ENCODE measurements at regions not wholly inside any gene's neighbourhood (a gene's known extent, or its start where the extent isn't known, plus 50 kb on each side); places are given as distances from the start of the nearest gene placed in this dataset.
"Not testable (repeated sequence)": the region's sequence is repeated elsewhere in the genome, so short reads cannot be mapped to it uniquely, and the experiment has no call there.

- H3K9me3 ChIP-seq (replicated peaks; ENCODE audit: low read length); H3K27me3 ChIP-seq (ENCODE audit: control insufficient read depth, insufficient read depth, low read length); H3K4me2 ChIP-seq (ENCODE audit: low read length); H3K36me3 ChIP-seq (ENCODE audit: insufficient read depth, low read length); H3K4me3 ChIP-seq (ENCODE audit: low read length); H3K4me1 ChIP-seq (ENCODE audit: control insufficient read depth, insufficient read depth, low read length); H3K9ac ChIP-seq (ENCODE audit: low read depth, low read length): not testable (repeated sequence)
These were observed 130.5 kb upstream of the SEMA6A start for GRCh38 chr5:116705121-116705519.

DNA sequence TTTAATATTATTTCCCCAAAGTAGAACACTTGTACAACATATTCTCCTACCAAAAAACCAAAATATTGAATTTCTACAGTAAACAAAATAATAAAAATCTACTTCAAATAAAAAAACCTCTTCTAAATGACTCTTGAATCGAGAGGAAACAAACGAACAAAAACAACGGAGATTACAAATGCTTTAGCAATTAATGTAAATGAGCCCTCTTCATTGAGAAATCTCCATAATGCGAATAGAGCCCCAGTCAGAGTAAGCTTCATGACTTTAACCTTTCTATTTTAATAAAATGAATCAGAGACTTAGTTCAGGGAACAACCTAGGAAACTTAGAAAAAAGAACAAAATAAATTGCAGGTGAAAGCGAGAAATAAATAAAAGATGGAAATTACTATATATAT lies 129.3 kb upstream of the SEMA6A start:
- no peaks in the 10 kb centered on the region for H3K27me3 ChIP-seq (ENCODE audit: control insufficient read depth, insufficient read depth, low read length)
- no peaks in the 10 kb centered on the region for H3K4me1 ChIP-seq (ENCODE audit: control insufficient read depth, insufficient read depth, low read length)
- H3K9ac ChIP-seq (ENCODE audit: low read depth, low read length): no peak overlapping the region
- no peak overlapping the region for H3K4me3 ChIP-seq (ENCODE audit: low read length)
- no peaks in the 10 kb centered on the region for H3K36me3 ChIP-seq (ENCODE audit: insufficient read depth, low read length)
- no peaks in the 10 kb centered on the region for H3K9me3 ChIP-seq (replicated peaks; ENCODE audit: low read length)
- H3K4me2 ChIP-seq (ENCODE audit: low read length): no peak overlapping the region

DNA sequence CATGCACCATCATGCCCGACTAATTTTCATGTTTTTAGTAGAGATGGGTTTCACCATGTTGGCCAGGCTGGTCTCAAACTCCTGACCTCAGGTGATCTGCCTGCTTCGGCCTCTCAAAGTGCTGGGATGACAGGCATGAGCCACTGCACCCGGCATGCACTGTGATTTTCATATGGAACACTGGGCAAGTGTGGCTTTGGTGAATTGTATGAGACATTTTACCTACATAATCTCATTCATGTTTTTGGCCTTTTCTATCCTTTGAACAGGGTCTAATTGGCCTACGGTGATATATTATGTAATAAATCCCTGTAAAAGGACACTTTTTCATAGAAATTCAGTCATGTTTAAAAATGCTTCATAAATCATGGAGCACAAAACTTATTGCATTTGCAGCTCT lies 128.7 kb upstream of the SEMA6A start:
- Histone ChIP-seq H3K4me2 (ENCODE audit: low read length) (no peak overlapping the region), H3K4me1 (ENCODE audit: control insufficient read depth, insufficient read depth, low read length) (no peaks in the 10 kb centered on the region), H3K9ac (ENCODE audit: low read depth, low read length) (no peak overlapping the region), H3K4me3 (ENCODE audit: low read length) (no peak overlapping the region), H3K36me3 (ENCODE audit: insufficient read depth, low read length) (no peaks in the 10 kb centered on the region), H3K27me3 (ENCODE audit: control insufficient read depth, insufficient read depth, low read length) (no peaks in the 10 kb centered on the region), H3K9me3 (replicated peaks; ENCODE audit: low read length) (no peaks in the 10 kb centered on the region)

- Histone ChIP-seq H3K9ac (ENCODE audit: low read depth, low read length) (no peak overlapping the region), H3K9me3 (replicated peaks; ENCODE audit: low read length) (no peaks in the 10 kb centered on the region), H3K27me3 (ENCODE audit: control insufficient read depth, insufficient read depth, low read length) (no peaks in the 10 kb centered on the region), H3K4me1 (ENCODE audit: control insufficient read depth, insufficient read depth, low read length) (no peaks in the 10 kb centered on the region), H3K4me2 (ENCODE audit: low read length) (no peak overlapping the region), H3K4me3 (ENCODE audit: low read length) (no peak overlapping the region), H3K36me3 (ENCODE audit: insufficient read depth, low read length) (no peaks in the 10 kb centered on the region)
These were observed 128.2 kb upstream of the SEMA6A start for GRCh38 chr5:116702776-116703175.

GRCh38 chr5:116699332-116699731 lies 124.7 kb upstream of the SEMA6A start:
- Histone ChIP-seq H3K4me2 (ENCODE audit: low read length) (no peak overlapping the region), H3K27me3 (ENCODE audit: control insufficient read depth, insufficient read depth, low read length) (no peaks in the 10 kb centered on the region), H3K9ac (ENCODE audit: low read depth, low read length) (no peak overlapping the region), H3K4me1 (ENCODE audit: control insufficient read depth, insufficient read depth, low read length) (no peaks in the 10 kb centered on the region), H3K36me3 (ENCODE audit: insufficient read depth, low read length) (no peaks in the 10 kb centered on the region), H3K9me3 (replicated peaks; ENCODE audit: low read length) (no peaks in the 10 kb centered on the region), H3K4me3 (ENCODE audit: low read length) (no peak overlapping the region)

DNA sequence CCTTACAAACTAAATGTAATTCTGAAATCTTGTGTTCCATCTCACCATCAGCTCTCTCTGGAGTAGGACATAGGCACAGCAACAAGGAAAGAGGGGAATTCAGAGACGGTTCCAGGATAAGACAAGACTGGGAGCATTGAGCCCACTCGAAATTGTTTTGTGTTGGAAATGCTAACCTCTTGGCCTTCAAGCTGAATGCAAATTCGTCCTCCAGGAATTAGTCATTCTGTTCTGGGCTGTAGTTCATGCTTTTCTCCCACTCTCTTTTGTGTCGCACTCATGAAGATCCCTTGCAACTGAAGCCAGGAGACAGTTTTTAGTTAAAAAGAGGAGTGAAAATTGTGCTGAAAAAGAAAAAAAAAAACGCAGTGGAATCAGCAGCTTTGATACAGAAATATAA lies 121.7 kb upstream of the SEMA6A start:
- Histone ChIP-seq H3K4me3 (ENCODE audit: low read length) (no peak overlapping the region), H3K9me3 (replicated peaks; ENCODE audit: low read length) (no peaks in the 10 kb centered on the region), H3K27me3 (ENCODE audit: control insufficient read depth, insufficient read depth, low read length) (no peaks in the 10 kb centered on the region), H3K4me1 (ENCODE audit: control insufficient read depth, insufficient read depth, low read length) (no peaks in the 10 kb centered on the region), H3K9ac (ENCODE audit: low read depth, low read length) (no peak overlapping the region), H3K36me3 (ENCODE audit: insufficient read depth, low read length) (no peaks in the 10 kb centered on the region), H3K4me2 (ENCODE audit: low read length) (no peak overlapping the region)

- H3K9ac ChIP-seq (ENCODE audit: low read depth, low read length): no peak overlapping the region
- no peaks in the 10 kb centered on the region for H3K9me3 ChIP-seq (replicated peaks; ENCODE audit: low read length)
- H3K4me3 ChIP-seq (ENCODE audit: low read length): no peak overlapping the region
- H3K4me2 ChIP-seq (ENCODE audit: low read length): no peak overlapping the region
- H3K27me3 ChIP-seq (ENCODE audit: control insufficient read depth, insufficient read depth, low read length): no peaks in the 10 kb centered on the region
- H3K4me1 ChIP-seq (ENCODE audit: control insufficient read depth, insufficient read depth, low read length): no peaks in the 10 kb centered on the region
- H3K36me3 ChIP-seq (ENCODE audit: insufficient read depth, low read length): no peaks in the 10 kb centered on the region
These were observed 121.1 kb upstream of the SEMA6A start for GRCh38 chr5:116695681-116696080.

- no peak overlapping the region for H3K4me3 ChIP-seq (ENCODE audit: low read length)
- no peak overlapping the region for H3K4me2 ChIP-seq (ENCODE audit: low read length)
- no peak overlapping the region for H3K9ac ChIP-seq (ENCODE audit: low read depth, low read length)
- no peaks in the 10 kb centered on the region for H3K9me3 ChIP-seq (replicated peaks; ENCODE audit: low read length)
- no peaks in the 10 kb centered on the region for H3K36me3 ChIP-seq (ENCODE audit: insufficient read depth, low read length)
- H3K27me3 ChIP-seq (ENCODE audit: control insufficient read depth, insufficient read depth, low read length): no peaks in the 10 kb centered on the region
- H3K4me1 ChIP-seq (ENCODE audit: control insufficient read depth, insufficient read depth, low read length): no peaks in the 10 kb centered on the region
These were observed 111.8 kb upstream of the SEMA6A start for GRCh38 chr5:116686438-116686837.

- H3K4me2 ChIP-seq (ENCODE audit: low read length): no peak overlapping the region
- H3K36me3 ChIP-seq (ENCODE audit: insufficient read depth, low read length): no peaks in the 10 kb centered on the region
- H3K4me3 ChIP-seq (ENCODE audit: low read length): no peak overlapping the region
- H3K27me3 ChIP-seq (ENCODE audit: control insufficient read depth, insufficient read depth, low read length): no peaks in the 10 kb centered on the region
- no peak overlapping the region for H3K9ac ChIP-seq (ENCODE audit: low read depth, low read length)
- H3K4me1 ChIP-seq (ENCODE audit: control insufficient read depth, insufficient read depth, low read length): no peaks in the 10 kb centered on the region
- H3K9me3 ChIP-seq (replicated peaks; ENCODE audit: low read length): no peaks in the 10 kb centered on the region
These were observed 111.3 kb upstream of the SEMA6A start for GRCh38 chr5:116685931-116686330.

- Histone ChIP-seq H3K36me3 (ENCODE audit: insufficient read depth, low read length) (no peaks in the 10 kb centered on the region), H3K4me2 (ENCODE audit: low read length) (no peak overlapping the region), H3K4me3 (ENCODE audit: low read length) (no peak overlapping the region), H3K9me3 (replicated peaks; ENCODE audit: low read length) (no peaks in the 10 kb centered on the region), H3K27me3 (ENCODE audit: control insufficient read depth, insufficient read depth, low read length) (no peaks in the 10 kb centered on the region), H3K9ac (ENCODE audit: low read depth, low read length) (no peak overlapping the region), H3K4me1 (ENCODE audit: control insufficient read depth, insufficient read depth, low read length) (no peaks in the 10 kb centered on the region)
These were observed 110.4 kb upstream of the SEMA6A start for GRCh38 chr5:116685069-116685468.

- Histone ChIP-seq H3K4me1 (ENCODE audit: control insufficient read depth, insufficient read depth, low read length) (no peaks in the 10 kb centered on the region), H3K9ac (ENCODE audit: low read depth, low read length) (no peak overlapping the region), H3K4me2 (ENCODE audit: low read length) (no peak overlapping the region), H3K4me3 (ENCODE audit: low read length) (no peak overlapping the region), H3K9me3 (replicated peaks; ENCODE audit: low read length) (no peaks in the 10 kb centered on the region), H3K36me3 (ENCODE audit: insufficient read depth, low read length) (no peaks in the 10 kb centered on the region), H3K27me3 (ENCODE audit: control insufficient read depth, insufficient read depth, low read length) (no peaks in the 10 kb centered on the region)
These were observed 106.9 kb upstream of the SEMA6A start for GRCh38 chr5:116681334-116682013.

GRCh38 chr5:116675626-116675910 lies 100.9 kb upstream of the SEMA6A start:
- H3K9me3 ChIP-seq (replicated peaks; ENCODE audit: low read length): no peaks in the 10 kb centered on the region
- no peaks in the 10 kb centered on the region for H3K36me3 ChIP-seq (ENCODE audit: insufficient read depth, low read length)
- no peak overlapping the region for H3K4me3 ChIP-seq (ENCODE audit: low read length)
- no peaks in the 10 kb centered on the region for H3K27me3 ChIP-seq (ENCODE audit: control insufficient read depth, insufficient read depth, low read length)
- H3K4me1 ChIP-seq (ENCODE audit: control insufficient read depth, insufficient read depth, low read length): no peaks in the 10 kb centered on the region
- H3K4me2 ChIP-seq (ENCODE audit: low read length): no peak overlapping the region
- H3K9ac ChIP-seq (ENCODE audit: low read depth, low read length): no peak overlapping the region

Measured in skeletal muscle satellite cell (primary cell).